Stomach (tissue), 4 donors: ENCODE measurements at regions not wholly inside any gene's neighbourhood (a gene's known extent, or its start where the extent isn't known, plus 50 kb on each side); places are given as distances from the start of the nearest gene placed in this dataset.

Experiments
- POLR2A ChIP-seq, 4 donors: fragments of 450-650 bp; IDR thresholded peaks; one replicate each; pipeline ENCODE4 v1.6.1; 2016; ENCODE audit warnings: antibody characterized with exemption in 4 of 4, control low read depth in 2 of 4, mild to moderate bottlenecking in 1 of 4, moderate library complexity in 1 of 4
- TF ChIP-seq, protein P1 (sequence below), 7 experiments: fragments of 450-650 bp in 4 of 7; fragments of 200-600 bp in 3 of 7; sonication (generic) in 3 of 7; IDR thresholded peaks; one replicate each; pipeline ENCODE4 v1.5.1; 2016 to 2019; ENCODE audit warnings: antibody characterized with exemption in 7 of 7, control low read depth in 2 of 7, mild to moderate bottlenecking in 1 of 7

DNA sequence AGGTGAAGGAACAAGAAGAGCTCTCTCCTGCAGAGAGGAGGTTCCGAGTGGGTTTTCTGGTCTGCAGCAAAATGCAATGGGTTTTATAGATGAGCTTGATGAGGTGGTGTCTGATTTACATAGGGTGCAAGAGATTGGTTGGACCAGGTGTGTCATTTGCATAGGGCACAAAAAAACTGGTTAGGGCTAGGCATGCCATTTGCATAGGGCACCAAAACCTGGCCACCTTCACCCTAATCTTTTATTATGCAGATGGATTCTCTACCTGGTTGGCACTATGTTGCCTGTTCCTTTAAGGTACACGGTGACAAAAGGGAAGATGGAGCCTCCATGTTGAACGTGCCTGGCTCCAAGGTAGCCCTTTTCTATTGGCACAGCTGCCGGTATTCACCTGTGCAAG lies 94.5 kb upstream of the PRKX start:
- TF ChIP-seq, protein P1, sequence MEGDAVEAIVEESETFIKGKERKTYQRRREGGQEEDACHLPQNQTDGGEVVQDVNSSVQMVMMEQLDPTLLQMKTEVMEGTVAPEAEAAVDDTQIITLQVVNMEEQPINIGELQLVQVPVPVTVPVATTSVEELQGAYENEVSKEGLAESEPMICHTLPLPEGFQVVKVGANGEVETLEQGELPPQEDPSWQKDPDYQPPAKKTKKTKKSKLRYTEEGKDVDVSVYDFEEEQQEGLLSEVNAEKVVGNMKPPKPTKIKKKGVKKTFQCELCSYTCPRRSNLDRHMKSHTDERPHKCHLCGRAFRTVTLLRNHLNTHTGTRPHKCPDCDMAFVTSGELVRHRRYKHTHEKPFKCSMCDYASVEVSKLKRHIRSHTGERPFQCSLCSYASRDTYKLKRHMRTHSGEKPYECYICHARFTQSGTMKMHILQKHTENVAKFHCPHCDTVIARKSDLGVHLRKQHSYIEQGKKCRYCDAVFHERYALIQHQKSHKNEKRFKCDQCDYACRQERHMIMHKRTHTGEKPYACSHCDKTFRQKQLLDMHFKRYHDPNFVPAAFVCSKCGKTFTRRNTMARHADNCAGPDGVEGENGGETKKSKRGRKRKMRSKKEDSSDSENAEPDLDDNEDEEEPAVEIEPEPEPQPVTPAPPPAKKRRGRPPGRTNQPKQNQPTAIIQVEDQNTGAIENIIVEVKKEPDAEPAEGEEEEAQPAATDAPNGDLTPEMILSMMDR (IDR thresholded peaks at IDR 0.05): no peak
- no peak for TF ChIP-seq POLR2A (IDR thresholded peaks at IDR 0.05)
